ENCODE measurements at regions not wholly inside any gene's neighbourhood (a gene's known extent, or its start where the extent isn't known, plus 50 kb on each side); places are given as distances from the start of the nearest gene placed in this dataset.

DNA sequence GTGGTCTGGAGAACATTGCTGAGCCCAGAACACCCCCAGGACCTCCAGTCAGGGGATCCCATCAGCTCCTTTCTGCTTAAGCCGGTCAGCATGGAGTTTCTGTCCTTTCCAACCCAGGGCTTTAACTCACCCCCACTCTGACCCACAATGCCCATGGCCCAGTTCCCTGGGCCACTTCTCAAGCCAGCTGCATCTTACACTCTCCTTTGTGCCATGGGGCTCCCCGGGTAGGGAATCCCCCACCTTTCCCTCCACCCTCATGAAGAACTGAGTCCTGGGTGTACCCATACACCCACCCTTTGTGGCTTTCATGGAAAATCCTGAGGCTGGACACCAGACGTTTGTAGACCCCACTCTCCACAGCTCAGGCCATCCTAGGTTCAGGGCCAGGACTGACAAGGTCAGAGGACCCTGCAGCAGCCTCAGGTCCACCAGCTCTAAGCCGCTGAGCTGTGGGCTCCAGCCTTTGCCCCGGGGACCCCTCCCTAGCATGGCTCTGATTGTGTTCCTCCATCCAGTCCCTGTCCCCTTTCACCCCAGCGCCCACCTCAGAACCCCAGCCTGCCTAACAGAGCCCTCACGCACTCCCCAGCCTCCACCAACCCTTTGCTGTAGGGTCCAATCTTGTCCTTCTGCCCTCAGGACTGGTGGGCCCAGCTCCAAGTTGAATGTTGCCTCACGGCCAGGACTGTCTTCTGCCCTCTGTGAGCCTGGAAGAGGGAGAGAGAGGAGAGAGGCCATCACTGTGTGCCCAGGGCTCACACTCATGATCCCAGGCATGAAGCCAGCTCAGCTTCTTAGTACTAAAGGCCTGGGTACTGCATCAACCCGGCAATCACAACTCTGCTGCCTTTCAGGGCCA, 394.8 kb downstream of the MATN1 start:
- no peaks in the 10 kb centered on the region for H3K27me3 Mint-ChIP-seq
- no peak overlapping the region for H3K4me3 Mint-ChIP-seq
- POLR2A ChIA-PET = no interaction called here
- H3K27ac Mint-ChIP-seq = no peak overlapping the region
- CTCF ChIA-PET = interaction anchor here (1.6 kb wide), 1 partner anchor 52 kb away, joined by 4 read pairs; no protein-coding TSS in a partner anchor
- H3K9me3 Mint-ChIP-seq = no peaks in the 10 kb centered on the region
- peak; percentile 4 for DNase-seq
- H3K4me1 Mint-ChIP-seq = no peaks in the 10 kb centered on the region
- no peaks in the 10 kb centered on the region for H3K36me3 Mint-ChIP-seq (ENCODE audit: low read depth)

DNA sequence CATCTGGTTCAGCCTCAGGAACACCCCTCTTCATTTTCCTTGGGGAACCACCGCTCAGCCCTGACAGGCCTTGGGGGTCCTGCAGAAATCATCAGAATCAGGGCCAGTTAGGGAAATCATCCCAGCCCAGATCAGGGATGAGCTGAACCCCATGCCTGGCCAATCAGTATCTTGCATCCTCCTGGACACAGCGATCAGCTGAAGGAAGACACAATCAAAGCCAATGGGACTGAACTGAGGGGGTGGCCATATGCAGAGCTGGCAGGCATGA, 395.4 kb downstream of the MATN1 start:
- POLR2A ChIA-PET = no interaction called here
- H3K27me3 Mint-ChIP-seq = no peaks in the 10 kb centered on the region

GRCh38 chr1:30327370-30328099, 395.9 kb downstream of the MATN1 start:
- no peak overlapping the region for H3K4me3 Mint-ChIP-seq
- no peaks in the 10 kb centered on the region for H3K4me1 Mint-ChIP-seq
- no peaks in the 10 kb centered on the region for H3K27me3 Mint-ChIP-seq
- CTCF ChIA-PET = interaction anchor here (1.6 kb wide), 1 partner anchor 53 kb away, joined by 4 read pairs; no protein-coding TSS in a partner anchor
- H3K36me3 Mint-ChIP-seq (ENCODE audit: low read depth) = no peaks in the 10 kb centered on the region
- peak; percentile 14 for DNase-seq
- H3K9me3 Mint-ChIP-seq = no peaks in the 10 kb centered on the region
- H3K27ac Mint-ChIP-seq = no peak overlapping the region
- POLR2A ChIA-PET = no interaction called here

More for the DNA sequence above, 395.4 kb downstream of the MATN1 start:
- Mint-ChIP-seq H3K4me3 (no peak overlapping the region), H3K36me3 (ENCODE audit: low read depth) (no peaks in the 10 kb centered on the region), H3K27ac (no peak overlapping the region), H3K9me3 (no peaks in the 10 kb centered on the region), H3K4me1 (no peaks in the 10 kb centered on the region)
- DNase-seq = no peak
- CTCF ChIA-PET = interaction anchor here (1.6 kb wide), 1 partner anchor 52 kb away, joined by 4 read pairs; no protein-coding TSS in a partner anchor

GRCh38 chr1:30325999-30326398, 397.4 kb downstream of the MATN1 start:
- no peaks in the 10 kb centered on the region for H3K27me3 Mint-ChIP-seq
- no peak overlapping the region for H3K27ac Mint-ChIP-seq
- no peaks in the 10 kb centered on the region for H3K36me3 Mint-ChIP-seq (ENCODE audit: low read depth)
- CTCF ChIA-PET = no interaction called here
- no peak overlapping the region for H3K4me3 Mint-ChIP-seq
- POLR2A ChIA-PET = no interaction called here
- no peaks in the 10 kb centered on the region for H3K9me3 Mint-ChIP-seq
- H3K4me1 Mint-ChIP-seq = no peaks in the 10 kb centered on the region
- DNase-seq = peak; percentile 13

DNA sequence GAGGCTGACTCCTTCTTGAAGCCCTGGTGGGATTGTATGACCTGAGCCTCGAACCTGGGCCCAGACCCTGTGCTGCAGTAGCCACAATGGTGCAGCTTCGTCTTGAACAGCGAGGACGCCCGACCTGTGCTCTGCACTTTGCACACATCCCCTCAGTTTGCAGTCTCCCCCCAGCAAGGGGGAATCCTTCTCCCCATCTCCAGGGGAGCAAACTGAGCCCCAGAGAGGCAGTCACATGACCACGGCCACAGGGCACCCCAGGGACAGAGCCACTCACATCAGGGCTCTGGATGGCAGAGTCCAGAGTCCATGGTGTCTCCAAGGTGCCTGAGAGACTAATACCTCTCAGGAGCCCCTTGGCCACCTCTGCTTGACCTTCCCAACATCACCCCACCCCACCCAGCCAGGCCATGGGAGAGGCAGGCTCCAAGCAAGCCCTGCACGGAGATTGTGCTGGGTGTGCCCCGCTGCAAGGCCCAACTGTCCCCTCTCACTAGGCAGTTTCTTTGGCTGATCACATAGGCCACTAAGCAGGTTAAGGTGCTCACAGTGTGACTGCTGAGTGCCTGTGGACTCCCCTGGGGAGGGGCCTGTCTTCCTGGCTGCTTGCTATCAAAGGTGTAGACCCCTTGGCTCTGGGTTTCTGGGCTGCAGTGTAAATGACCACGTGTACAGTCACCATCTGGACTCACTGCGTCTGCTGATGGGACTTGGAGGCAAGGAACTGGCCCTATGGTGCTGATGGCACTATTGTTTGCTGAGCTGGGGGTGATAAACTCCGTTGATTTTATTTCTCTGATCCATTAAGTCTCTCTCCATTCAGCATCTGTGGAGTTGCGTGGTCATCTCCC, 398.1 kb downstream of the MATN1 start:
- DNase-seq = peak; percentile 14
- no peaks in the 10 kb centered on the region for H3K4me1 Mint-ChIP-seq

GRCh38 chr1:30324251-30325084, 398.9 kb downstream of the MATN1 start:
- POLR2A ChIA-PET = no interaction called here
- Mint-ChIP-seq H3K4me1 (no peaks in the 10 kb centered on the region), H3K36me3 (ENCODE audit: low read depth) (no peaks in the 10 kb centered on the region), H3K9me3 (no peaks in the 10 kb centered on the region), H3K27ac (no peak overlapping the region), H3K4me3 (no peak overlapping the region), H3K27me3 (no peaks in the 10 kb centered on the region)
- CTCF ChIA-PET = no interaction called here
- peak; percentile 9 for DNase-seq

More for the DNA sequence above, 398.1 kb downstream of the MATN1 start:
- Mint-ChIP-seq H3K27ac (no peak overlapping the region), H3K4me3 (no peak overlapping the region), H3K9me3 (no peaks in the 10 kb centered on the region), H3K27me3 (no peaks in the 10 kb centered on the region), H3K36me3 (ENCODE audit: low read depth) (no peaks in the 10 kb centered on the region)
- ChIA-PET POLR2A (no interaction called here), CTCF (no interaction called here)

DNA sequence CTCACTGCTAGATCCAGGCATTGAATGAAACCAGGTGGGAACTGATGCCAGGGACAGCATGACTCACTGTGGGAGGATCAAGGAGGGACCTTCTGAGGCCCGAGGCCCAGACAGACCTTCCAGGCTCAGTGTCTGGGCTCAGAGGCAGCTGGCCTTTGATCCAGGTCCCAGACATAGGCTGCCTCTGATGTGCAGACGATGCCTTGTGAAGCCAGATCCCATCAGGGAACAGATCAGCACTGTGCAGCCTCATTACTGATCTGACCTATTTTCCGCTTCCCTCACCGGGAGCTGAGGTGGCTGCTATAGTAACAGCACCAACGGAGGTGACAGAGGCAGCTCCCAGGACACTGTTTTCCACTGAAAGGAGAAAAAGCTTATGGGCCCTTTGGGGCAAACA, 399.5 kb downstream of the MATN1 start:
- H3K27me3 Mint-ChIP-seq = no peaks in the 10 kb centered on the region
- no peaks in the 10 kb centered on the region for H3K9me3 Mint-ChIP-seq
- H3K27ac Mint-ChIP-seq = no peak overlapping the region
- no peak overlapping the region for H3K4me3 Mint-ChIP-seq
- DNase-seq = no peak
- ChIA-PET CTCF (no interaction called here), POLR2A (no interaction called here)
- H3K36me3 Mint-ChIP-seq (ENCODE audit: low read depth) = no peaks in the 10 kb centered on the region
- no peaks in the 10 kb centered on the region for H3K4me1 Mint-ChIP-seq

- DNase-seq = peak; percentile 2
- H3K4me1 Mint-ChIP-seq = no peaks in the 10 kb centered on the region
- ChIA-PET POLR2A (no interaction called here), CTCF (no interaction called here)
- H3K9me3 Mint-ChIP-seq = no peaks in the 10 kb centered on the region
- no peak overlapping the region for H3K4me3 Mint-ChIP-seq
- H3K36me3 Mint-ChIP-seq (ENCODE audit: low read depth) = no peaks in the 10 kb centered on the region
- H3K27me3 Mint-ChIP-seq = no peaks in the 10 kb centered on the region
- no peak overlapping the region for H3K27ac Mint-ChIP-seq
These were observed 400.0 kb downstream of the MATN1 start for GRCh38 chr1:30323352-30323751.

DNA sequence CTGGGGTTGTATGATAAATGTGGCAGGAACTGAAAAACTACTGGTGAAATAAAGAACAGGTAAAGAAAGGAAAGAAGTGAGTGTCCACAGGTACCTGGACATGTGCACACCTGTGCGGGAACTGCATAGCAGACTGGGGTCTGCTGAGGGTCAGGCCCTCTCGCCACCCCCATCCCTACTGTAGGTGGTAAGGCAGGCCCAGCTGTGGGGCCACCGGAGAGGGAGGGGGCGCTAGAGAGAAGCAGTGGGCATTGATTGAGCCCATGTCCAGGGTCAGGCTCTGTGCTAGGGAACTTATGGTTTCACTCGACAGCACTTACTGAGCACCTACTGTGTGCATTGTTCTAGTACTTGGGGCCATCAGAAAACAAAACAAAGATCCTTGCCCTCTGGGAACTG, 400.5 kb downstream of the MATN1 start:
- no peaks in the 10 kb centered on the region for H3K9me3 Mint-ChIP-seq
- H3K4me3 Mint-ChIP-seq = no peak overlapping the region
- H3K36me3 Mint-ChIP-seq (ENCODE audit: low read depth) = no peaks in the 10 kb centered on the region
- CTCF ChIA-PET = no interaction called here
- POLR2A ChIA-PET = no interaction called here
- DNase-seq = peak; percentile 12
- H3K4me1 Mint-ChIP-seq = no peaks in the 10 kb centered on the region
- no peak overlapping the region for H3K27ac Mint-ChIP-seq
- H3K27me3 Mint-ChIP-seq = no peaks in the 10 kb centered on the region

GRCh38 chr1:30321996-30322858, 401.2 kb downstream of the MATN1 start:
- peak; percentile 10 for DNase-seq
- no peaks in the 10 kb centered on the region for H3K9me3 Mint-ChIP-seq
- no peak overlapping the region for H3K27ac Mint-ChIP-seq
- H3K27me3 Mint-ChIP-seq = no peaks in the 10 kb centered on the region
- no peak overlapping the region for H3K4me3 Mint-ChIP-seq
- POLR2A ChIA-PET = no interaction called here
- CTCF ChIA-PET = no interaction called here
- H3K36me3 Mint-ChIP-seq (ENCODE audit: low read depth) = no peaks in the 10 kb centered on the region
- H3K4me1 Mint-ChIP-seq = no peaks in the 10 kb centered on the region

GRCh38 chr1:30321246-30321910, 402.0 kb downstream of the MATN1 start:
- DNase-seq = peak; percentile 8
- CTCF ChIA-PET = interaction anchor here (0.5 kb wide), 1 partner anchor 1390 kb away, joined by 3 read pairs; no protein-coding TSS in a partner anchor
- Mint-ChIP-seq H3K4me3 (no peak overlapping the region), H3K4me1 (no peaks in the 10 kb centered on the region), H3K9me3 (no peaks in the 10 kb centered on the region), H3K27ac (no peak overlapping the region), H3K27me3 (no peaks in the 10 kb centered on the region), H3K36me3 (ENCODE audit: low read depth) (no peaks in the 10 kb centered on the region)
- POLR2A ChIA-PET = no interaction called here

- Mint-ChIP-seq H3K27ac (no peak overlapping the region), H3K4me3 (no peak overlapping the region), H3K36me3 (ENCODE audit: low read depth) (no peaks in the 10 kb centered on the region), H3K4me1 (no peaks in the 10 kb centered on the region), H3K27me3 (no peaks in the 10 kb centered on the region), H3K9me3 (no peaks in the 10 kb centered on the region)
- peak; percentile 0 for DNase-seq
- ChIA-PET CTCF (no interaction called here), POLR2A (no interaction called here)
These were observed 402.8 kb downstream of the MATN1 start for GRCh38 chr1:30320581-30320890.
